GM21528 (cell line): ENCODE measurements at regions not wholly inside any gene's neighbourhood (a gene's known extent, or its start where the extent isn't known, plus 50 kb on each side); places are given as distances from the start of the nearest gene placed in this dataset.
"Not testable (repeated sequence)": the region's sequence is repeated elsewhere in the genome, so short reads cannot be mapped to it uniquely, and the experiment has no call there.

Source experiments
- ATAC-seq: cut with Tn5 transposase; IDR thresholded peaks from one replicate; pipeline ENCODE4 v1.9.1; 2021; ENCODE audit warnings: mild to moderate bottlenecking, moderate library complexity; ENCODE audit not compliant: unreplicated experiment, low FRiP score

GRCh38 chr22:22193923-22194322, 50.7 kb upstream of the VPREB1 start:
- no peak for ATAC-seq

DNA sequence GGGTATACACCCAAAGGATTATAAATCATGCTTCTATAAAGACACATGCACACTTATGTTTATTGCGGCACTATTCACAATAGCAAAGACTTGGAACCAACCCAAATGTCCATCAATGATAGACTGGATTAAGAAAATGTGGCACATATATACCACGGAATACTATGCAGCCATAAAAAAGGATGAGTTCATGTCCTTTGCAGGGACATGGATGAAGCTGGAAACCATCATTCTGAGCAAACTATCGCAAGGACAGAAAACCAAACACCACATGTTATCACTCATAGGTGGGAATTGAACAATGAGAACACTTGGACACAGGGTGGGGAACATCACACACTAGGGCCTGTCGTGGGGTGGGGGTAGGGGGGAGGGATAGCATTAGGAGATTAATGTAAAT, 51.1 kb upstream of the VPREB1 start:
- ATAC-seq: not testable (repeated sequence)

GRCh38 chr22:22193006-22193405, 51.6 kb upstream of the VPREB1 start:
- not testable (repeated sequence) for ATAC-seq

GRCh38 chr22:22189796-22190195, 54.8 kb upstream of the VPREB1 start:
- ATAC-seq: not testable (repeated sequence)

GRCh38 chr22:22187863-22188262, 56.7 kb upstream of the VPREB1 start:
- ATAC-seq: not testable (repeated sequence)

DNA sequence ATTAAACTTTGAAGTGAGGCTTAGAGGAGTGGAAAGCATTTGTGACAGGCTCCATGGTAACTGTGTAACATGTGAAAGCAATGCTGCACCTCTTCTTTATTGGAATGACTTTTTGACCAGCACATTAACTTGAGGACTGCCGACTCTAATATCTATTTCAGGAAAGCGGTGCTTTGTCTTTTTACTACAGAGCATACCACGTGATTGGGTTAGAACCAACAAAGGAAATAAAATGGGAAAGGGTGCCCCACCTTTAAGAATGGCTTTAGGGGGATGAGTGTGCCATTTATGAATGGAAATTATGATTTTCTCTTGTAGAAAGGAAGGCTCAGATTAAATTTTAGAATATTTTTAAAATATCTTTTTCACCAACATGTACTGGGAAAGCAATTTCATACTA, 57.3 kb upstream of the VPREB1 start:
- no peak for ATAC-seq

GRCh38 chr22:22185844-22186499, 58.6 kb upstream of the VPREB1 start:
- ATAC-seq: no peak

DNA sequence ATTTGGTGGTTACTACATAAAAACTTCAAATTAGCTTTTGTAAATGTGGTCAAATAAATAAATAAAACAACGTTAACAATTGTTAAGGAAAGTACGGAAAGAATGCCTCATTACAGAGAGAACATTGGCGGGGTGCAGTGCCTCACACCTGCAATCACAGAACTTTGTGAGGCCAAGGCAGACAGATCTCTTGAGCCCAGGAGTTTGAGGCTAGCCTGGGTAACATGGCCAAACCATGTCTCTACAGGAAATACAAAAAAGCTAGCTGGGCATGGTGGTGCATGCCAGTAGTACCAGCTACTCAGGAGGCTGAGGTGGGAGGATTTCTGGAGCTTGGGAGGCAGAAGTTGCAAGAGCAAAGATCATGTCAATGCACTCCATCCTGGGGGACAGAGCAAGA, 59.4 kb upstream of the VPREB1 start:
- ATAC-seq: no peak

GRCh38 chr22:22184277-22184807, 60.2 kb upstream of the VPREB1 start:
- ATAC-seq: no peak

DNA sequence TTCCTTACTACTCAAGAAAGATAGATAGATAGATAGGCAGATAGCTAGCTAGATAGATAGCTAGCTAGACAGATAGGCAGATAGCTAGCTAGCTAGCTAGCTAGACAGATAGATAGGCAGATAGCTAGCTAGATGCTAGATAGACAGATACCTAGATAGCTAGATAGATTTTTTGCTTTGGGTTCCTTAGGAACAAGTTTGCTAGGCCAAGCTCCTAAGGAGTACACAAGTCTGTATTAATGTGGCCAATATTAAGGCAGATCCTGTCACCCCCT, 61.7 kb upstream of the VPREB1 start:
- ATAC-seq: no peak

GRCh38 chr22:22182218-22182989, 62.2 kb upstream of the VPREB1 start:
- ATAC-seq: no peak

- no peak for ATAC-seq
Measured at GRCh38 chr22:22181341-22181850, 63.2 kb upstream of the VPREB1 start.

DNA sequence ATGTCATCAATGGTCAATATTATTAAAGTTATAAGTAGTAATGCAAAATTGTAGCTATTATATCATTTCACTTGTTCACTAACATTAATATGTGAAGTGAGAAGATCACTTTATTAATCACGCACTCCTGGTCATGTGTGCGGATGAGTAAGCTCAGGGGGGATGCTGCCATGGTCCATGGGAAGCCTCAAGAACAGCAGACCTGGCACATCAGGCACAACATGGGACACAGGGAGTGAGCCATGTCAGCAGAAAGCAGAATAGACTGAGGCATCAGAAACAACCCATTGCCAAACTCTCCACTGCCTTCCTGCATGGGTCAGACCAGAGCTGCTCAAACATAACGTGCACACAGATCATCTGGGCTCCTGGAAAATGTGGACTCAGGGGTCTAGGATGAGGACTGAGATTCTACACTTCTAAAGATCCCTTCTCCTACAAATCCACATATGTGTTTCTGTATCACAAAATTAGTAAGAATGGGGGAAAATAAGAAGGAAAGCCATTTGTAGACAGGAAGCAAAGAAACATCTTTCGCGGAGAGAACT, 63.8 kb upstream of the VPREB1 start:
- ATAC-seq: no peak

GRCh38 chr22:22179858-22180257, 64.7 kb upstream of the VPREB1 start:
- no peak for ATAC-seq

- ATAC-seq: no peak
Measured at GRCh38 chr22:22178992-22179391, 65.6 kb upstream of the VPREB1 start.

DNA sequence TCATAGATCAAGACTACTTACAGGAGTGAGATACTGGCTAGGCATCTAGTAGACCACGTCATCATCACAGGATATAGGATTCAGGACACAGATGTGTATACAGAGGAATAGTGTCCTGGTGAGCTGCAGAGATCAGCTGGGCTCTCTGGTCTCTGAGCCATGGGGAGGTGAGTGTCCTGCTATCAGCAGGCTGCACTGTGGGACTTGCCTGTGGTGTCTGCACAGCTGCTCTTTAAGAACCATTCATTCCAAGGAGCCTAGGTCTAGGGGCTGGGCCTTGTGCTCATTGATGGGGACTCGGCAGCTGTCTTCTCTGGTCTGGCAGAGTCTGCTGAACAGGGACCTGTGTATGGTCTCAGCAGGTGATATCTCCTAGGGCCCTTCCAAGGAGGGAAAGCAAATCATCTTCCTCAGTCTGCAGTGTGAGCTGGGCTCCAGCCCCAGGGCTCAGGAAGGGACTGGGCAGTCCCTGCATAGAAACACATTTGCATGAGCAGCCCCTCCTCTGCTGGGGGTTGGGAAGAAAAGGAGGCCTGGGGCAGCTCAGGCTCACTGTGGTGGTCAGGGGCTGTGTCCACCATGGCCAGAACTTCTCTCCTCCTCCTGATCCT, 66.1 kb upstream of the VPREB1 start:
- ATAC-seq: no peak

- no peak for ATAC-seq
Measured at GRCh38 chr22:22176929-22177616, 67.5 kb upstream of the VPREB1 start.

GRCh38 chr22:22172896-22173628, 71.5 kb upstream of the VPREB1 start:
- ATAC-seq: not testable (repeated sequence)

GRCh38 chr22:22171357-22172218, 73.0 kb upstream of the VPREB1 start:
- ATAC-seq: no peak
